HG03520 (cell line): ENCODE measurements at regions not wholly inside any gene's neighbourhood (a gene's known extent, or its start where the extent isn't known, plus 50 kb on each side); places are given as distances from the start of the nearest gene placed in this dataset.

Experiments
- ATAC-seq: cut with Tn5 transposase; IDR thresholded peaks from one replicate; pipeline ENCODE4 v1.9.1; 2021; ENCODE audit warnings: mild to moderate bottlenecking, moderate library complexity; ENCODE audit not compliant: unreplicated experiment

DNA sequence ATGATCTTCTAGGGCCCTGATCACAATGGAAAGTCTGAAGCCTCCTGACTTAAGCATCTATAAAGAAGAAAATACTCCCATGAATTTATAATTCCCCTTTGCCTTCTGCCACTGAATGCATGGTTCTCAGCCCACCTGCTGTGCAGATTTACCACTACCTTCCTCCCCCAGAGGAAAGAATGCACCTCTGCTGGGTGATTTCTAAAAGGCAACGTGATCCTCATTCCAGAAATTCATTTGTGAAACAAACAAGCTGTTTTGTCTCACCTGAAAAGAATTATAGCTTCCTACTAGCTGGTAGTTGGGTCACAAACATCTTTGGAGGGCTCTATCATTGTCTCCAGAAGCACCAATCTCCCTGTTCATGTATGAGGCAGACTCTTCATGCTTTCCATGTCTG, 320.2 kb downstream of the CDC14C start:
- ATAC-seq: no peak

- no peak for ATAC-seq
Observed at GRCh38 chr7:49245062-49245461, 320.7 kb downstream of the CDC14C start.

GRCh38 chr7:49247759-49248158, 323.4 kb downstream of the CDC14C start:
- ATAC-seq: no peak

- no peak for ATAC-seq
Observed at GRCh38 chr7:49255054-49255453, 330.7 kb downstream of the CDC14C start.

DNA sequence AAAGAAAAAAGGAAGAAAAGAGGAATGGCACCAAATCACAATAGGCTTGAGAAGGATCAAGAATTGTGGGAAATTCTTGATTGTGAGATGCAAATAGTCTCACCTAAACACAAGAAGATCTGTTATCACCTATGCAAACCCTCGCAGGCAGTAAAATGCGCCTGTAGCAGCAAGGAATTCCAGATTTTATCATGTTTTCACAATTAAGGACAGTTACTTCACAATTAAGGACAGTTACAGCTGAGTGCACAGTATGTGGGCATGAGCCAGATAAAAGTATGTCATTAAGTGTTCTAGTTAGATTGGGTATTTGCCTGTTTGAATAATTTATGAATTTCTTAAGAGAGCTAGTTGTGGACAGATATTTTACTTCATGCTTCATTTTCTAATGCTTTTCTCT, 336.2 kb downstream of the CDC14C start:
- ATAC-seq: no peak

- no peak for ATAC-seq
Observed at GRCh38 chr7:49261928-49262327, 337.6 kb downstream of the CDC14C start.

DNA sequence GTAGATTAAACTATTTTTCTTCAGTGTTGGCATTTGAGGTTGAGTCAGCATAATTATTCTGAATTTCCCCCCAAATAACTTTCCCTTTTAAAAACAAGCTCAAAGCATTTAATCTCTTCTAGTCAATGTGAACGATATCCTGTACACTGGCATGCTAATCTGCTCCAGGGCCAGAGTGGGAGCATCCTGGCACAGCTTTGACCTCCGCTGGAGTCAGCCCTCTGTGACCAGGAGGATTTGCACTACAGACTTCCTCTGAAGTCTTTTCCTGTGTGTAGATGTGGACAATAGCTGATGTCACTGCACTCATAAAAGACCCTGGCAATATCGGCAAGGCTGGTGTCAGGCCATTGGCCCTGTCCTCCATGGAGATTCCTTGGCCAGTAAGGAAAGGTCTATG, 340.2 kb downstream of the CDC14C start:
- no peak for ATAC-seq

DNA sequence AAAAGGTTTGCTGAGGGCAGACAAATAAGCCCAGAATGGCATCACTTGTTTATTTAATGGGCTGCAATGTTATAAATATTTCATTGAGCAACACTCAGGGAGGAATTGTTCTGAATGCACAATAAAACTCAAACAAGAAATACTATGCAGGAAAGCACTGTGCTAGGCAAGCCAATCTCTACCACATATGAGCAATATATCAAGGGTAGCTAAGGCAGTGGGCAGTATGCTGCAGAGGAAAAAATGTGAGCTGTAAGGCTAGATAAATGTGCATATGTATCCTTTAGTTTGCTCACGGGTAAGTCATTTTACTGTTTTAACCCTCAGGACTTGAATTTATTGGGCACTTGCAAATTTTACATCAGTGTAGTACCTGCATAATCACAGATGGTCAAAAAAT, 349.6 kb downstream of the CDC14C start:
- no peak for ATAC-seq

GRCh38 chr7:49279891-49280290, 355.5 kb downstream of the CDC14C start:
- no peak for ATAC-seq

GRCh38 chr7:49287653-49288052, 363.3 kb downstream of the CDC14C start:
- ATAC-seq: no peak

DNA sequence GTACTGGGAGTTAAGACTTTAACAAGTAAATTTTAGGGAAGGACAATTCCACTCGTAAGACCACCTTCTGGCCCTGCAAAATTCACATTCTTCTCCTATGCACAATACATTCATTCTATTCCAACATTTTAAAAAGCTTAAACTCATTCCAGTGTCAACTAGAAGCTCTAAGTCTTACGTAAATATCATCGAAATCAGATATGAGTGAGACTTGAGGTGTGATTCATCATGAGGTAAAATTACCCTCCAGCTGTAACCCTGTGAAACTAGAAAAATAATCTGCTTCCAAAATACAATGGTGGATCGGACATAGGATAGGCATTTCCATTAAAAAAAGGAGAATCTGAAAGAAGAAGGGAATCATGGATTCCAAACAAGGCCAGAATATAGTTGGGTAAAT, 370.3 kb downstream of the CDC14C start:
- no peak for ATAC-seq

GRCh38 chr7:49295146-49295545, 370.8 kb downstream of the CDC14C start:
- ATAC-seq: no peak

- ATAC-seq: no peak
Observed at GRCh38 chr7:49297958-49298357, 373.6 kb downstream of the CDC14C start.

DNA sequence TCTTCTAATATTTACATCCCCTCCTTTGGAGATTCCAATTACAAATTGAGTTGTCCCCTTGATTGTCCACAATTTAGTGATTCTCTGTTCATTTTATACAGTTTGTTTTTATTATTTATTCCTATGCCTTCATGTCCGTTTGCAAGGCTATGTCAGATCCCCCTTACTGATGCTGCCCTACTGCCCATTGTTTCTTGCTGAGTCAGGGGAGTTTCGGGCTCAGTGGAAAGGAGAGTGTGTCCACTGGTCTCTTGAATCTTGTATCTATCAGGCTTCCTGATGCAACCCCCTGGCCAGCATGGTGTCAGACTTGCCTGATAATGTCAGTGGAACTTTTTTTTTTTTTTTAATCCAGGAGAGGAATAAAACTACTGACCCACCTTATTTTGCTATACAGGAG, 384.4 kb downstream of the CDC14C start:
- no peak for ATAC-seq

DNA sequence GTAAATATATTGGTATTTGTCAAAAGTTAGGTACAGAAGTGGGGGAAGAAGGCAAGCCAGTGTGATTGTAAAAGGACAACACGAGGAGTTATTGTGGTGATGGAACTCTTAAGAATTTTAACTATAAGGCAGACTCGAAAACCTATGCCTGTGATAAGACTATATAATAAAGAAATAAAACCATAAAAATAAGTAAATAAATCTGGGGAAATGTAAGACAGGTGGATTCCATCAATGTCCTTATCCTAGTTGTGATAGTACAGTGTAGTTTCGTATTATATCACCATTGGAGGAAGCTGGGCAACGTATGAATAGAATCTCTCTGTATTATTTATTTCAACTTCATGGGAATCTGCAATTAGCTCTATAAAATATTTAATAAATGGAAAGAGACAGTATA, 395.7 kb downstream of the CDC14C start:
- no peak for ATAC-seq

GRCh38 chr7:49321843-49322242, 397.5 kb downstream of the CDC14C start:
- ATAC-seq: no peak

DNA sequence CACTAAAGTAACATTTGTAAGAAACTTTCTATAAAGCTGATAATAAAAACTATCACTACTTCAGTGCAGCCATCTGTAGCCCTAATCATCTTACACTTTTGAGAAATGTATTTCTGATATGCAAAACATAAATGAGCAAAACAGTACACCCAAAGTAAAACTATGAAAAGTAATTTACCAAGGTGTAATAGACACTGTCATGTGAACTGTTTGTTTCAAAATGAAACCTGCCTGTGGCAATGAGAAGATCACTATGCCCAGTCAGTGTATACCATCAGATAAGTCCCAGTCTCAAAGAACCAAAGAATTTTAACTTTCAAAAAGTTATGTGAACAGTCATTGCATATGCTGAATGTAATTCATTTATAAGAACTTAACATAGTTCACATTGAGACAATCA, 398.1 kb downstream of the CDC14C start:
- no peak for ATAC-seq

- ATAC-seq: no peak
Observed at GRCh38 chr7:49324040-49324439, 399.7 kb downstream of the CDC14C start.

DNA sequence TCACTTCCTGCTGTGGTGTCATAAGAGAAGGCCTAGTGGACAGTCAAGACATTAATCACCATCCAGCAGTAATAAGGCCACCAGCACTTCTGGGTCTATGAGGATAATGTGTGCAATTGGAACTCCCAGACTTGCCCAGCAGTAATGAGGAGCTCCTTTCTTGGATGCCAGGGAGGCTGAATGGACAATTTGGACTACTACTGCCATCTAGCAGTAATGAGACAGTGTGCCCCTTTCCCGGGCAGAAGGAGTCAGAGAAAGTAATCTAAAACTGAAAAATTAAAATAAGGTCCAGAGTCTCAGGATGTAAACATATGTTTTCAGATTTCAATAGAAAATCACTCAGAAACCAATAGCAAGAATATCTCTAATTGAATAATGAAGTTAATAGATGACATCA, 400.4 kb downstream of the CDC14C start:
- ATAC-seq: no peak

DNA sequence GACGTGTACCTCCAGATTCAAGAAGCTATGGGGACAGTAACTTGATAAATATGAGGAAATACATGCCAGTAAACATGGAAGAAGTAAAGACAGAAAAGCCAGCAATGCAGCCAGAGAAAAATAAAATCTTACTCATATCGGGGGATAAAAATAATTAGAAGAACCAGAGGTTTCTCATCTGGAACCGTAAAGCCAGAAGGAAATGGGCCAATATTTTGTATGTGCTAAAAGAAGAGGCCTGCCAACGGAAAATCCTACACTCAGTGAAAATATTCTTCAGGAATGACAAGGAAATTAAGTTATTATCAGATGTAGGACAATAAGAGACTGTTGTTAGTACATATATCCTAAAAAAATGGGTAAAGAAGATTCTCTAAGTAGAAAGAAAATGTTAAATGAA, 401.2 kb downstream of the CDC14C start:
- ATAC-seq: no peak

DNA sequence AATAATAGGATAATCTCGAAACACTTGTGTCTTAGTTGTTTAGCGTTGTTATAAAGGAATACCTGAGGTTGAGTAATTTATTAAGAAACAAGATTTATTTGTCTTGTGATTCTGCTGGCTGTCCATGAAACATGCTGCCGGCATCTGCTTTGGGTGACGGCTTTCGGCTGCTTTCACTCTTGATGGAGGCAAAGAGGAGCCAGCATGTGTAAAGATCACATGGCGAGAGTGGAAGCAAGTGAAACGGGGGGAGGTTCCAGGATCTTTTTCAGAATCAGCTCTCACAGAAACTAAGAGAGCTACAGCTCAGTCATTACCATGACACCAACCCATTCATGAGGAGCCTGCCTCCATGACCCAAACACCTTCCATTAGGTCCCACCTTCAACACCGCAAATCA, 402.8 kb downstream of the CDC14C start:
- no peak for ATAC-seq

GRCh38 chr7:49333180-49333881, 409.0 kb downstream of the CDC14C start:
- ATAC-seq: peak; percentile 63

- ATAC-seq: no peak
Observed at GRCh38 chr7:49341849-49342248, 417.5 kb downstream of the CDC14C start.
